ENCODE measurements at regions not wholly inside any gene's neighbourhood (a gene's known extent, or its start where the extent isn't known, plus 50 kb on each side); places are given as distances from the start of the nearest gene placed in this dataset.

- no peak overlapping the region for H3K4me3 ChIP-seq
- no peaks in the 10 kb centered on the region for H3K4me1 ChIP-seq
- ATAC-seq = no peak
- no peaks in the 10 kb centered on the region for H3K9me3 ChIP-seq
- TF ChIP-seq CTCF (IDR thresholded peaks at IDR 0.05) = no peak
- no peaks in the 10 kb centered on the region for H3K36me3 ChIP-seq
- H3K27me3 ChIP-seq = no peaks in the 10 kb centered on the region
- no peak for DNase-seq
- intact Hi-C loops (cut with DNase I) = no loop called here
- no peak overlapping the region for H3K27ac ChIP-seq
Observed at GRCh38 chr3:104796556-104796955, 570.2 kb upstream of the ALCAM start.

DNA sequence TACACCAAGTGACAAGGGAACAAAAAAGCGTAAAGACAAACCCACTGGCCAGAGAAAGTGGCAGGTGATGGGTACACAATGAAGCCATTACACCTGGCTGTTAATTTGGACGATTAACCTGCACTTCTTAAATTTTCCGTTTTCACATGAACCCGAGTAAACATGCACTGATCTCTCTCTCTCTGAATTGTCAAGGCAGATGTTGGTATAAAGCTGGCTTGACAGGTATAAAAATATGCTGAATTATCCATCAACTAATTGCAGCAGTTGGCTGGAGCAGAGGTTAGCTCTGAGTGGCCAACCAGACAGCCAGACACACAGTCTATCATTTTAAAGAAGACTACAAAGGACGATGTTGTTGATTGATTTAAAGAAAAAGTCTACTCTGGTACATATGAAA, 561.7 kb upstream of the ALCAM start:
- Histone ChIP-seq H3K9me3 (no peaks in the 10 kb centered on the region), H3K36me3 (no peaks in the 10 kb centered on the region), H3K4me1 (no peaks in the 10 kb centered on the region), H3K27me3 (no peaks in the 10 kb centered on the region), H3K4me3 (no peak overlapping the region), H3K27ac (no peak overlapping the region)
- intact Hi-C loops (cut with DNase I) = no loop called here
- DNase-seq (no peak), ATAC-seq (no peak)
- TF ChIP-seq CTCF (IDR thresholded peaks at IDR 0.05) = no peak

DNA sequence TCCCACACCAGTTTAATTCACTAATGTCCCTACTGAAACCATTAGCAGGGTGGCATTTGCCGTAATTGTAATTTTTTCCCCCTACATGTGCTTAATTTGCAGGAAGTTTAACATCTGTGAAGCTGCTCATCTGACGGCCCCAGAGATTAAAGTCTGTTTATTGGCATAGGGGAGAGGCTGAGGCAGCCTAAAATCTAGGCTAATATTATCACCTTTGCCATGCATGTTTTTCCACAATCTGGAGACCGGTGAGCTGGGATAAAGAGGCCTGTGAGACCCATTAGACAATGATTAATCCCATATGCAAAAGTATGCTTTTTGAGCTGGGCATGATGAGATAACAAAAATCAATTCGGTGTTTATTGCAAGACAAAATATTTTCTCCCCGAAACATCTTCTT, 561.2 kb upstream of the ALCAM start:
- no peak overlapping the region for H3K27ac ChIP-seq
- no peaks in the 10 kb centered on the region for H3K4me1 ChIP-seq
- TF ChIP-seq CTCF (IDR thresholded peaks at IDR 0.05) = no peak
- H3K27me3 ChIP-seq = no peaks in the 10 kb centered on the region
- ATAC-seq (no peak), DNase-seq (no peak)
- no peaks in the 10 kb centered on the region for H3K9me3 ChIP-seq
- no peak overlapping the region for H3K4me3 ChIP-seq
- intact Hi-C loops (cut with DNase I) = no loop called here
- H3K36me3 ChIP-seq = no peaks in the 10 kb centered on the region

GRCh38 chr3:104810896-104811295, 555.8 kb upstream of the ALCAM start:
- Histone ChIP-seq H3K27ac (no peak overlapping the region), H3K4me1 (no peaks in the 10 kb centered on the region), H3K27me3 (no peaks in the 10 kb centered on the region), H3K9me3 (no peaks in the 10 kb centered on the region), H3K4me3 (no peak overlapping the region), H3K36me3 (no peaks in the 10 kb centered on the region)
- DNase-seq (no peak), ATAC-seq (peak; percentile 67)
- no peak for TF ChIP-seq CTCF (IDR thresholded peaks at IDR 0.05)
- intact Hi-C loops (cut with DNase I) = no loop called here

GRCh38 chr3:104816008-104816407, 550.7 kb upstream of the ALCAM start:
- no peak overlapping the region for H3K27ac ChIP-seq
- intact Hi-C loops (cut with DNase I) = no loop called here
- no peak overlapping the region for H3K4me3 ChIP-seq
- TF ChIP-seq CTCF (IDR thresholded peaks at IDR 0.05) = no peak
- H3K4me1 ChIP-seq = no peaks in the 10 kb centered on the region
- ATAC-seq (no peak), DNase-seq (no peak)
- H3K36me3 ChIP-seq = no peaks in the 10 kb centered on the region
- H3K9me3 ChIP-seq = peaks cover 0 to 10% of the 10 kb centered on the region in 2 donors
- H3K27me3 ChIP-seq = no peaks in the 10 kb centered on the region

Data from left lung (tissue), 4 donors.